ENCODE measurements at regions not wholly inside any gene's neighbourhood (a gene's known extent, or its start where the extent isn't known, plus 50 kb on each side); places are given as distances from the start of the nearest gene placed in this dataset.

DNA sequence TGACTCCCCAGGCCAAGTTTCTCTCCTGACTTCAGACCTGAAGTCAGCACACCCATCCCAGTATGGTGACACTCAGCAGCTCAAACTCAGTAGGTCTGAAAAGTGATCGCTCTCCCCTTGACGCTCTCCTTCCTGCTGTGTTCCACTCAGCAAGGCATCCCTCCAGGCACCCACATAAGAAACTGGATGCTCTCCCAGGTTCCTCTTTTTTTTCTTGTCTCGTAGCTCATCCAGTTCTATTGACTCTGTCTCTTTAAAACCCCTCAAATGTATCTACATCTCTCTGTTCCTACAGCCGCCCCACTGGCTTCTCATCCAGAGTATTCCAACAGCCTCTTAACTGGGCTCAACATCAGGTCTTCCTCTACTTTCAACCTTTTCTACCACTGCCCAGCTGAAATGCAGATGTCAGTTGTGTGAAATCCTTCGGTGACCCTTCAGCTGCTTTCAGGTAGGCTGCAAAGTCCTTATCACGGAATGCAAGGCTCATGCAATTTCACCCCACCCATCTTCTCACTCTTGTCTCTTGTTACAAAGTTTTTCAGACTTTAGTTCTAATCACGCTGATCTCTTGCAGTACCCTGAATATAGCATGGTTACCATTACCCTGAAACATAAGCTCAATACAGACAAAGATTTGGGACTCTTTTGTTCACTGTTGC lies 286.2 kb upstream of the POU3F1 start:
- CTCF ChIA-PET: no interaction called here
- H3K79me2 ChIP-seq (ENCODE audit: insufficient read depth, low read length): no peaks in the 10 kb centered on the region
- no peak overlapping the region for H2AFZ ChIP-seq (ENCODE audit: low read depth, low read length, poor library complexity, severe bottlenecking)
- BruUV-seq (replicated peaks): no TSS peak
- H3K27ac ChIP-seq (ENCODE audit: low read depth, low read length): no peak overlapping the region
- intact Hi-C loops (cut with micrococcal nuclease): no loop called here
- H3K4me1 ChIP-seq (ENCODE audit: control insufficient read depth in 1 of 2, insufficient read depth in 2 of 2, low read length in 2 of 2): no peaks in the 10 kb centered on the region
- H3K9me3 ChIP-seq (ENCODE audit: control insufficient read depth in 1 of 2, insufficient read depth in 1 of 2, low read depth in 1 of 2, low read length in 2 of 2): no peaks in the 10 kb centered on the region
- no peaks in the 10 kb centered on the region for H3K36me3 ChIP-seq (ENCODE audit: control insufficient read depth in 1 of 2, insufficient read depth in 2 of 2, low read length in 2 of 2)
- ATAC-seq (no peak), DNase-seq (ENCODE audit: low read depth, low spot score) (no peak)
- RAD21 ChIA-PET (ENCODE audit: low non-redundant PET in 1 of 2, low total read pairs in 2 of 2, uncharacterized antibody in 2 of 2, unreplicated experiment in 2 of 2): no interaction called here
- H3K4me2 ChIP-seq (ENCODE audit: low read length): no peak overlapping the region
- no peaks in the 10 kb centered on the region for H4K20me1 ChIP-seq (ENCODE audit: insufficient read depth)
- H3K4me3 ChIP-seq (replicated peaks in 1 of 2; ENCODE audit: low read depth in 1 of 2, low read length in 2 of 2): no peak overlapping the region
- no peaks in the 10 kb centered on the region for H3K9me2 ChIP-seq (ENCODE audit: insufficient read depth)
- peaks cover 80% of the 10 kb centered on the region for H3K27me3 ChIP-seq (ENCODE audit: insufficient read depth, low read length)
- TF ChIP-seq EZH2 (IDR thresholded peaks at IDR 0.05) (no peak), EGR1 (IDR thresholded peaks at IDR 0.05; ENCODE audit: low read depth) (no peak), FOSL1 (IDR thresholded peaks at IDR 0.05; ENCODE audit: low read depth) (no peak), SIN3A (IDR thresholded peaks at IDR 0.05; ENCODE audit: low read depth) (no peak), ELF1 (IDR thresholded peaks at IDR 0.05; ENCODE audit: borderline replicate concordance, low read depth) (no peak), SRF (IDR thresholded peaks at IDR 0.05; ENCODE audit: low read depth) (no peak), ZNF274 (IDR thresholded peaks at IDR 0.05; ENCODE audit: low read depth, low read length) (no peak)
- TF ChIP-seq, protein P1, sequence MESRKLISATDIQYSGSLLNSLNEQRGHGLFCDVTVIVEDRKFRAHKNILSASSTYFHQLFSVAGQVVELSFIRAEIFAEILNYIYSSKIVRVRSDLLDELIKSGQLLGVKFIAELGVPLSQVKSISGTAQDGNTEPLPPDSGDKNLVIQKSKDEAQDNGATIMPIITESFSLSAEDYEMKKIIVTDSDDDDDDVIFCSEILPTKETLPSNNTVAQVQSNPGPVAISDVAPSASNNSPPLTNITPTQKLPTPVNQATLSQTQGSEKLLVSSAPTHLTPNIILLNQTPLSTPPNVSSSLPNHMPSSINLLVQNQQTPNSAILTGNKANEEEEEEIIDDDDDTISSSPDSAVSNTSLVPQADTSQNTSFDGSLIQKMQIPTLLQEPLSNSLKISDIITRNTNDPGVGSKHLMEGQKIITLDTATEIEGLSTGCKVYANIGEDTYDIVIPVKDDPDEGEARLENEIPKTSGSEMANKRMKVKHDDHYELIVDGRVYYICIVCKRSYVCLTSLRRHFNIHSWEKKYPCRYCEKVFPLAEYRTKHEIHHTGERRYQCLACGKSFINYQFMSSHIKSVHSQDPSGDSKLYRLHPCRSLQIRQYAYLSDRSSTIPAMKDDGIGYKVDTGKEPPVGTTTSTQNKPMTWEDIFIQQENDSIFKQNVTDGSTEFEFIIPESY (IDR thresholded peaks at IDR 0.05; ENCODE audit: extremely low read depth, insufficient replicate concordance, low read length): no peak
- TF ChIP-seq, protein P2, sequence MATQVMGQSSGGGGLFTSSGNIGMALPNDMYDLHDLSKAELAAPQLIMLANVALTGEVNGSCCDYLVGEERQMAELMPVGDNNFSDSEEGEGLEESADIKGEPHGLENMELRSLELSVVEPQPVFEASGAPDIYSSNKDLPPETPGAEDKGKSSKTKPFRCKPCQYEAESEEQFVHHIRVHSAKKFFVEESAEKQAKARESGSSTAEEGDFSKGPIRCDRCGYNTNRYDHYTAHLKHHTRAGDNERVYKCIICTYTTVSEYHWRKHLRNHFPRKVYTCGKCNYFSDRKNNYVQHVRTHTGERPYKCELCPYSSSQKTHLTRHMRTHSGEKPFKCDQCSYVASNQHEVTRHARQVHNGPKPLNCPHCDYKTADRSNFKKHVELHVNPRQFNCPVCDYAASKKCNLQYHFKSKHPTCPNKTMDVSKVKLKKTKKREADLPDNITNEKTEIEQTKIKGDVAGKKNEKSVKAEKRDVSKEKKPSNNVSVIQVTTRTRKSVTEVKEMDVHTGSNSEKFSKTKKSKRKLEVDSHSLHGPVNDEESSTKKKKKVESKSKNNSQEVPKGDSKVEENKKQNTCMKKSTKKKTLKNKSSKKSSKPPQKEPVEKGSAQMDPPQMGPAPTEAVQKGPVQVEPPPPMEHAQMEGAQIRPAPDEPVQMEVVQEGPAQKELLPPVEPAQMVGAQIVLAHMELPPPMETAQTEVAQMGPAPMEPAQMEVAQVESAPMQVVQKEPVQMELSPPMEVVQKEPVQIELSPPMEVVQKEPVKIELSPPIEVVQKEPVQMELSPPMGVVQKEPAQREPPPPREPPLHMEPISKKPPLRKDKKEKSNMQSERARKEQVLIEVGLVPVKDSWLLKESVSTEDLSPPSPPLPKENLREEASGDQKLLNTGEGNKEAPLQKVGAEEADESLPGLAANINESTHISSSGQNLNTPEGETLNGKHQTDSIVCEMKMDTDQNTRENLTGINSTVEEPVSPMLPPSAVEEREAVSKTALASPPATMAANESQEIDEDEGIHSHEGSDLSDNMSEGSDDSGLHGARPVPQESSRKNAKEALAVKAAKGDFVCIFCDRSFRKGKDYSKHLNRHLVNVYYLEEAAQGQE (IDR thresholded peaks at IDR 0.05; ENCODE audit: low read depth): no peak
- TF ChIP-seq, protein P3, sequence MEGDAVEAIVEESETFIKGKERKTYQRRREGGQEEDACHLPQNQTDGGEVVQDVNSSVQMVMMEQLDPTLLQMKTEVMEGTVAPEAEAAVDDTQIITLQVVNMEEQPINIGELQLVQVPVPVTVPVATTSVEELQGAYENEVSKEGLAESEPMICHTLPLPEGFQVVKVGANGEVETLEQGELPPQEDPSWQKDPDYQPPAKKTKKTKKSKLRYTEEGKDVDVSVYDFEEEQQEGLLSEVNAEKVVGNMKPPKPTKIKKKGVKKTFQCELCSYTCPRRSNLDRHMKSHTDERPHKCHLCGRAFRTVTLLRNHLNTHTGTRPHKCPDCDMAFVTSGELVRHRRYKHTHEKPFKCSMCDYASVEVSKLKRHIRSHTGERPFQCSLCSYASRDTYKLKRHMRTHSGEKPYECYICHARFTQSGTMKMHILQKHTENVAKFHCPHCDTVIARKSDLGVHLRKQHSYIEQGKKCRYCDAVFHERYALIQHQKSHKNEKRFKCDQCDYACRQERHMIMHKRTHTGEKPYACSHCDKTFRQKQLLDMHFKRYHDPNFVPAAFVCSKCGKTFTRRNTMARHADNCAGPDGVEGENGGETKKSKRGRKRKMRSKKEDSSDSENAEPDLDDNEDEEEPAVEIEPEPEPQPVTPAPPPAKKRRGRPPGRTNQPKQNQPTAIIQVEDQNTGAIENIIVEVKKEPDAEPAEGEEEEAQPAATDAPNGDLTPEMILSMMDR (IDR thresholded peaks at IDR 0.05 in 2 of 3, conservative IDR thresholded peaks at IDR 0.05 in 1 of 3; ENCODE audit: borderline replicate concordance in 1 of 3, insufficient read depth in 1 of 3, low read depth in 2 of 3, low read length in 2 of 3): no peak
- POLR2A ChIA-PET: no interaction called here
- no peak overlapping the region for H3K9ac ChIP-seq (ENCODE audit: low read length)
